ENCODE measurements at regions not wholly inside any gene's neighbourhood (a gene's known extent, or its start where the extent isn't known, plus 50 kb on each side); places are given as distances from the start of the nearest gene placed in this dataset.

- TF ChIP-seq BRCA1 (IDR thresholded peaks at IDR 0.05; ENCODE audit: low read depth, low read length) (no peak), SUZ12 (IDR thresholded peaks at IDR 0.05; ENCODE audit: low read length) (no peak), CBX8 (IDR thresholded peaks at IDR 0.05; ENCODE audit: borderline replicate concordance, low read depth, low read length) (no peak)
These were observed 84.5 kb upstream of the SEMA3C start (continued) for GRCh38 chr7:81003326-81003725.
